DMS53 treated with DMSO at 0.1 percent for 48 hours (cell line): ENCODE measurements at regions not wholly inside any gene's neighbourhood (a gene's known extent, or its start where the extent isn't known, plus 50 kb on each side); places are given as distances from the start of the nearest gene placed in this dataset.
A peak's percentile ranks its signal among the peaks of the same experiment; 100 is the strongest.

Experiments
- DNase-seq: peaks from one replicate; lab custom pipeline; 2025; ENCODE audit not compliant: unreplicated experiment; lab: John Stamatoyannopoulos, UW

DNA sequence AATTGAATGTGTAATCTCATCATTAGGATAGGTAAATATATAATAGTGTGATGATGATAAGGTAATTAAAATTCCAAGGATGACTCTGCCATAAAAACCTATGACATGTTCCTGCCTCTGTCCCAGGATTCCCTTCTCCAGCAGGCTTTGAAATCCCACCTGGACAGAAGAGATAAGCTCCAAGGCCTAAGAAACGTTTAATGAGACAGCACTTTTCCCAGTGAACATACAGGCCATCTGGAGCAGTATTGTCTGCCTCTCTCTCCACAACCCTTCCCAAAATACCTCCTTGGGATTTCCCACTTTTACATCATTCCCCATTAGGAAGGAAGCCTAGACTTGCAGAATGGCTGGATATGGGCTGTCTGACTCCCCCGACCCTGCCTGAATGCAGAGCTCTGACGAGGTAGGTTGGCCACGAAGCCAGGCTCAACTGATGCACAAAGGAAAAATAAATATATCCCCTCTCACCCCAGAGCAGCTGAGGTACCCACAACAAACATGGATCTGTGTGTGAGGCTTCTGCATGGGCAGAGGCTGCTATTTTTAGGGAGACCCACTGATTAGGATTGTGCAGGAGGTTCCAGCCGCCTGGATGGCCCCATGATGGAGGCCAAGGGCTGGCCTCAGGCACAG is 71.0 kb downstream of the TMPRSS5 start:
- no peak for DNase-seq

DNA sequence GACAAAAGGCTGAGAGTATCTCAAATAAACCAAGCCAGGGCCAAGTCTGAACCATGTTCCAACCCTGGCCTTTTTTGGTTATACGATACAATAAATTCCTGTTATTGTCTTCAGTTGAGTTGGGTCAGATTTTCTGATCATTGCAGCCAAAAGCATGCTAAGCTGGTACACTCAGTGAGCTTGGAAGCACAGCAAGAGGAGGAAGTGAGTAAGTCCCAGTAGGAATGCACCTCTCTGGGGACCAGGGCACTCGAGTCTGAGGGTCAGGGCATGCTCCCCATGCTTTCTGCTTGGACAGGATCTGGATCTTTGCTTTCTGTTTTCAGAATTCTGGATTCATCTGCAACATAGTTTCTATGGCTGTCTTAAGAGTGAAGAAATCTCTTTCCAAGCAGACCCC is 73.1 kb downstream of the TMPRSS5 start:
- no peak for DNase-seq

DNA sequence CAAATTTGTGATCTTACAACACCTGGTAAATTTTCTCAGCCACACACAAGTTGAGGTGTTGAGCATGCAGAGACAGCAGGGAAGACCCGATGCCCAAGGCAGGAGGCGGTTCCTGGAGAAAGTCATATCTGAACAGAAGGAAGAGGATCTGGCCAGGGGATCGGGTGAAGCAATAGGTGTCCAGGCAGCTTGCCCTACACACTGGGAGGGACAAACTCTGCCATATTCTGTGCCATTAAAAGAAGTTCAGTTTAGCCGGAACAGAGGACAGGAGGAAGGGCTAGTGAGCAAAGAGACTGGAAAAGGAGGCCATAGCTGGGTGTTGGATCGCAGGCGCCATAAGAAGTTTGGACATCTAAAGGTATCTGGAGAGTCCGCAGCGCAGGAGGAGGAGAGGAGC is 76.5 kb downstream of the TMPRSS5 start:
- no peak for DNase-seq

DNA sequence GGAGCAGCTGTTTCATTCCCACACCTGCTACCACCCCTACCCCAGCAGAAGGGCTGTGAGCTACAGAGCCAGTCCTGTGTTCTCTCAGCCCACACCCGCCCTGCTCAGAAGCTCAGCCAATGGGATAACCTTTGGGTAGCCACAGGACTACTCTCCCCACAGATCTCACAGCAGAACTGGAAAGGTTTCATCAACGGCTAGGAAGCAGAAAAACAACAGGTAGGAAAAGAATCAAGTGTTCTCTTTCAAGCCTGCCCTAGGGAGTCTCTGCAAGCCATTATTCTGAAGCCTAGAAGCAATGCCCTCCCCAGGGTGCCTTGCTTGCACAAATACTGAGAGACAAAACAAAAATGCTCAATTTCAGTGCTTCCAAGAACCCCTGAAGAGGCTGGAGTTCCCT is 77.2 kb downstream of the TMPRSS5 start:
- DNase-seq: no peak

DNA sequence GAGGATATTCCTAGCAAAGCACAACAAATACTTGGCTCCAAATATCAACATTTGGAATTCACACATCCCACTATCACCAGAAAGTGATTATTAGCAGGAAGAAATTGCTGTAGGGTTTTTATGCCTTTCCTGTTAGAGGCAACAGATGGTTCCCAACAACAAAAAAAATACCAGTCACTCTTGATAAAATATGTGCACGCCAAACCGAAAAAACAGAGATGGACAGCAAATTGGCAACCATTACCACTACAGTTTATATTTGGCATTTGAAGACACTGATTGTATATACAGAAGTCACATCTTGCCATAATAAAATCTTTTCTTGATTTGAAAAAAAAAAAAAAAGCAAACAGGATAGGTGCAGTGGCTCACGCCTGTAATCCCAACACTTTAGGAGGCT is 78.2 kb downstream of the TMPRSS5 start:
- no peak for DNase-seq

DNA sequence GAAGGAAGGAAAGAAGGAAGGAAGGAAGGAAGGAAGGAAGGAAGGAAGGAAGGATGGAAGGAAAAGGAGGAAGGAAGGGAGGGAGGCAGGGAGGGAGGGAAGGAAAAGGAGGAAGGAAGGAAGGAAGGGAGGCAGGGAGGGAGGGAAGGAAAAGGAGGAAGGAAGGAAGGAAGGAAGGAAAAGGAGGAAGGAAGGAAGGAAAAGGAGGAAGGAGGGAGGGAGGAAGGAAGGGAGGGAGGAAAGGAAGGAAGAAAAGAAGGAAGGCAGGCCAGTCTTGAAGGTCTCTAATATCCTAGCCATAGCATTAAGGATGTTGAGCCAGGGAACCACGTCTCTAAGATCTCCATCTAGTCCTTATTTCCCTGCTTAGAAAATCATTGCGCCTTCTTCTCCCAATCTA is 78.8 kb downstream of the TMPRSS5 start:
- no peak for DNase-seq

DNA sequence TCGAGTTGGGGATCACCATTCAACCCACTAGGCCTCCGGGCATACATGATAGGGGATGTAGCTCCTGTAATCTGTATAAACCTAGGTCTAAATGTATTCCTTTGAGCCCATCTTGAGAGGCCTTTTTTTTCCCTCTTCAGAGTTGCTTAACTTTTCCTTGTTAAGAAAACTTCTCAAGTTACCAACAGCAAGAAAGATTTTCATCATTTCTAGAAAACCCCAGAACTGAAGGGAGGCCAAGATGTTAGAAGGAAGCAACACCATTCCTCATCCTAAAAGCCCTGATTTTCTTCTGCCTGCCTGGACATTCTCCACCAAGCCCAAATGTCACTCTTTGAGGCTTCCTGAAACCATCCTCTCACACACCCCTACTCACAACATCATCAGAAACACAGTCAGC is 79.4 kb downstream of the TMPRSS5 start:
- no peak for DNase-seq

DNA sequence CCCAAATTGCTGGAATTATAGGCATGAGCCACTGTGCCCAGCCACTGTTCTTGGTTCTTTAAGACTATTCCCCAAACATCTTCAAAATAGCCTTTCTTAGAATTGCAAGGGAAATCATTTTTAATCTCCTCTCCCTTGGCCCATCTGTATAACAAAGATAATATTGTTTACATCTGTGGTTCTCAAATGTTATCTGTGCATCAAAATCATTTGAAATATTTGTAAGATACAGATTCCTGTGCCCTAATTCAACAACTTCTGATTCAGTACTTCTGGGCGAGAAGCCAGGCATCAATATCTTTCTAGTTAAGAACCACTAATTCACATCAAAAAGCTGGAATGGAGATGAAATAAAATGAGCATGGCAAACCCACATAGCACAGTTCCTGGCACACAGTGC is 83.0 kb downstream of the TMPRSS5 start:
- no peak for DNase-seq

DNA sequence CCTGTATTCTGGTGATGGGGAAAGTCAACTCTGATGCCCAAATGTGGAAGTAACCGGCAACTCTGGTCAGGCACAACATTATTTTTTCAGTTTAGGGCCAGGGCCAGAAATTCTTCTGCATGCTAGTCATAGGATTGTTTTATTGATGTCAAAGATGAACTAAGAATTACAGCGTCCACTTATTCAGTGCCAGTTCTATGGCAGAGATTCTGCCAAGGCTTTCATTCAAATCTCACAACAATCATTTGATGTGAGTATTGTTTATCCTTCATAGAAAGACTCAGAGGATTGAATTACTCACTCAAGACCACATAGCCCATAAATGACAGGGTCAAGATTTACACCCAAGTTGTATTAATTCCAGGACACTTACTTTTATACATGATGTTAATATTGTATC is 87.7 kb downstream of the TMPRSS5 start:
- no peak for DNase-seq

DNA sequence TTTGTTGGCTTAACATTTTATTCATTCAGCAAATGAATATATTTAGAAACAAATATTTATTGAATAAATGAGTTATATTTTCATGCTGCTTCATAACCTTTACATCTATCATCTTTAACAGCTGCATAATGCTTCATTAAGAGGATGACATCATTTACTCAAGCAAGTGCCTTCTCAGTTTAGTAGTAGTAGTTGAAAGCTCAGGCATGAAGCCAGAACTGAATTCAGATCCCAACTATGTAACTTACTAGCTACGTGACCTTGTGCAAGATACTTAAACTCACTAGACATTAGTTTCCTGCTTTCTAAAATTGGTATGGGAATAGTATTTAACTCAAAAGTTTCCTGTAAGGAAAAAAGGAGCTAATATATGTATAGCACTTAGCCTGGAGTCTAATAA is 90.3 kb downstream of the TMPRSS5 start:
- DNase-seq: no peak

DNA sequence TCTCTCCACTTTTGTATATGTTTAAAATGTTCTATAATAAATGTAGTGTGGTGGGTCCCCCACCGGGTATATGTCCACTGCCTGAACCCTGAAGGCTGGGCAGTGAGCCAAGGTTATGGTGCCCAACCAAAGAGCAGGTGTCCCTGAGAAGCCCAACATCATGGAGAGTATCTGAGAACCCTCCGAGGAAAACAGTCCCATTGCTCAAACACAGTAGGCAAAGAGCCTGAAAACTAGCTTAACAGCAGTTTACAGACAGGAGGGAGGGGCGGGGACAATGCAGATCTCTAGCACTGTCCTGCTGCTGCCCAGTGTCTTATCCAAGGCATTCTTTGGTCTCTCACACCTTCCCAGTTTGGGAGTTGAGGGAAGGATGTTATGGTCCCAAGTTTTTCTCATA is 91.0 kb downstream of the TMPRSS5 start:
- DNase-seq: peak; percentile 19

DNA sequence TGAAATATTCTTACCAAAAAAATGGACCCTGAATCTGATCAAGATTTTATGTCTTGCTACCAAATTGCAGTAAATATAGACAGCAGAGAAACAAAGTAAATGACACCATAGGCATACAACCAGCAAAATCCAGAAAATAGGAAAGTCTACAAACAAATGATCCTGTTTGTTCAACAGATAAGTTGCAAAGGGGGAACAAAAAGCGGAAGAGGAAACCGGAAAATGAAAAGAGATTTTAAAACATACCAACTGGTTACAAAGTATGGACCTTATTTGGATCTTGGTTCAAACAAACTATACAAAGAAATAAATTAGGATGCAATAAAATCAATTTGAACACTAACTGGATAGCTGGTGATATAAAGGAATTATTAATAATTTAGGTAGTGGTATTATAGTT is 92.0 kb downstream of the TMPRSS5 start:
- DNase-seq: no peak

DNA sequence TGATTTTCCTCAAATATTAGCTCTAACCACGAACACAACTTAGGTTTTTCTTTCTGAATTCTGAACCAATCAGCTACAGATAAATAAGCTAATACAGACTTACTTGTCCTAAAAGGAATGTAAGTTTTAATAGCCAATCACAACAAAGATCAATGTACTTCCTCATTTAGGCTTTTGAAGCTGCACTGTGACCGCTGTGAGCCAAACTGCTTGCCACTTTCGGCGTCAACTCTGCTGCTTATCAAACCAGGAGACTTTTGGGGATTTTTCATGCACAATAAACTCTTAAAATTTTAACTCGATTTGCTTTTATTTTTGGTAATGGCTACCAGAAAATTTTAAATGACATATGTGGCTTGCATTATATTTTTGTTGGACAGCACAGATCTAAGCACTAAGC is 92.5 kb downstream of the TMPRSS5 start:
- DNase-seq: no peak

DNA sequence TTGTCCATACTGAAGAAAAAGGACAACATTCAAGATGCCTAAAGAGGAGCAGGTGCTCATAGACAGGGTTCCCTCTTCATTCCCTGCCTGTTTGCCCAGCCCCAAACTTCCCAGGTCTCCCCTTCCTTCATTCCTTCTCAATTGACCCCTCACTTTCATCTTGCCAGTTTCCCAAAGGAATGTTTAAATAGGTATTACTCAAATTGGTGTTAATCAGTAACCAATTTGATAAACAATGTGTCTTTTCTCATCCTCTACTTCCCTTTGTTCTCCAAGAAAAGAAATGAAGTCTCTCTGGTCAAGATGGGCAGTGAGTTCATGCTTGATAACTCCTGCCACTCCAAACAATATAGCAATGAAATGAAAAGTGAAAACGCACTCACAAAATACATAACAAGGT is 101.9 kb downstream of the TMPRSS5 start:
- no peak for DNase-seq

DNA sequence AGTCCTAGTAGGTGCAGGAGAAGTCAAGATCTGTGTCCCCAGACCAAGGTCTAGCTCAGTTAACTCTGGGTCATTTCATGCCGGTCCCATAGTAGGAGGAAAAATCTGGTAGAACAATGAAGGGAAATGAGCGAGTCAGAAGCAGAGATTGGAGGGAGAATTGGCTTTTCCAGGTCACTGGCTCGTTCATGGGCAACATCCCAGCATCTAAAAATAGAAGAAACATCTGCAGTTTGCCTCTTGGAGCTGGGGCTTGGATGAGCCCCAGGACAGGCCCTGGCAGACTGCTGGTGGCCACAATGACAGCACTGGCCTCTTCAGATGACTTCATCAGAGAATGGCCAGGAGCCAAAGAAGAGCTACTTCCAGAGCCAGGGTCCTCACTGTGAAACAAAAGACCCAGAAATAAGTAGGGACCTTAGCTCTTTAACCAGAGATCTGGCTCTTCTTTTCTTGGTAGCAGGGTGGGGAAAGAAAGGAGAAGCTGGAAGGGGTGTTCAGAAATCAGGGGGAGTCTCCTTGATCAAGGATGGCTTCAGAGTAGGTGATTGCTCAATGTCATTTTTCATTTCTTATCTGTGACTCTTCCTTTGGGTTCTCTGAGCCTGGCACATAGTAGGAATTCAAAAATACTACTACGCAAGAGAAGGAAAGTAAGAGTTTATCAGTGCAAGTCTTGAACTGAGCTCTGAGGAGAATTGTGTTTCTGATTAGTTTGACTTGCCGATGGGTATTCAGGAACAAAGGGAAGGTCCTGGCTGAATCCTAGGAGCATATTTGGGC is 102.6 kb downstream of the TMPRSS5 start:
- DNase-seq: no peak

DNA sequence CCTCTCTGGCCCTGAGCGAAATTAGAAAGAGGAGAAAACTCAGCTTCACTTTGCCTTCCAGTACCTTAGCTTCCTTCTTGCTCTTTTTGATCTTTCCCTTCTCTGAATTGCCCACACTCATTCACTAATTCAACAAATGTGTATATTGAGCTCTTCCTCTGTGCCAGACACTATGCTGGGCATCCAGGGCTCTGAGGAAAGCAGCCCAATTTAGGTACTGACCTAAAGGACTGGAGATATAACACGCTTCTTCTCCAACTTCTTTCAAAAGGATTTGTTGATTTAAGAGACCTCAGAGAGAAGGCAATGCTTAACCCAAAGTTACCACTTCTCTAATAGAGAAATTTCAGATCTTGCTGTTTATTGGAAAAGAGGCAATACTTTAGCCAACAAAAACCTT is 103.6 kb downstream of the TMPRSS5 start:
- no peak for DNase-seq

DNA sequence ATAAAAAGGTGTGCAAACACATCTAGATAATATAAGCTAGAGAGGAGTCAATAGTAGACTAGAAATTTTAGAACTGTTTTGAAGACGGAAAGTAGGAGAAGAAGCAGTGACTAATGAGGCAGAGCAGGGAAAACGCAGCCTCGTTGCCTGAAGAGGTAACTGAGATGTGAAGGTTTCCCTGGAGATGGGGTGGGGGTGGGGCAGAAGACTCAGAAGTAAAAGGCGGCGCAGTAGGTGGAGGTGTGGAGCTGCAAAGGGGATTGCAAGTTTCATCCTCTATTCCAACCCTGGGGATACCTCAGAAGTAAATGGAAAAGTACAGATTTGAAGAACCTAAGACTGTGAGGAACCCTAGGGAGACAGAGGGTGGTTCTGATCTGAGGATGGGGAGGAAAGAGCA is 109.5 kb downstream of the TMPRSS5 start:
- no peak for DNase-seq

DNA sequence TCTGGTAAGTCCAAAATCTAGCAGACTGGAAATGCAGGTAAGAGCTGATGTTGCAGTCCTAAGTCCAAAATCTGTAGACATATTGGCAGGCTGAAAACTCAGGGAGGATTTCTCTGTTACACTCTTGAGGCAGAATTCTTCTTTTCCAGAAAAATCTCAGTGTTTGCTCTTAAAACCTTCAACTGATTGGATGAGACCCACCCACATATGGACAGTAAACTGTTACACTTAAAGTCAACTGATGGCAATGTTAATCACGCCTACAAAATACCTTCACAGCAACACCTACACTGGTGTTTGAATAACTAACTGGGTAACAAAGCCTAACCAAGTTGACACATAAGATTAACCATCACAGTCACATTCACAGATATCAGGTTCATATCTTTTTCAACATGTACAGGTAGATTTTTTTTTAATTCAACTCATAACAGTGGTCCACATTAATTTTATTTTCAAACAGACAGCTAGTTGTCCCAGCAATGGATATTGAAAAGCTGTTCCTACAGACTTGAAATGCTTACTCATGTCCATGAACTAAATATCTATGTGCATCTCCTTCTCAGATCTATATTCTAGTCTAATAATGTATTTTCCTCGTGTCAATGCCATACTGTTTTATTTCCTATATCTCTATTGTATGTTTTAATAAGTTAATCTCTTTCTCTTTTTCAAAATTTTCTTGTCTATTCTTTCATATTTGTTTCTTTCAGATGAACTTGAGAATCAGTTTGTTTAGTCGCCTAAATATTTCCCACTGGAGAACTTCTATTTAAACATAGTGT is 110.1 kb downstream of the TMPRSS5 start:
- no peak for DNase-seq

DNA sequence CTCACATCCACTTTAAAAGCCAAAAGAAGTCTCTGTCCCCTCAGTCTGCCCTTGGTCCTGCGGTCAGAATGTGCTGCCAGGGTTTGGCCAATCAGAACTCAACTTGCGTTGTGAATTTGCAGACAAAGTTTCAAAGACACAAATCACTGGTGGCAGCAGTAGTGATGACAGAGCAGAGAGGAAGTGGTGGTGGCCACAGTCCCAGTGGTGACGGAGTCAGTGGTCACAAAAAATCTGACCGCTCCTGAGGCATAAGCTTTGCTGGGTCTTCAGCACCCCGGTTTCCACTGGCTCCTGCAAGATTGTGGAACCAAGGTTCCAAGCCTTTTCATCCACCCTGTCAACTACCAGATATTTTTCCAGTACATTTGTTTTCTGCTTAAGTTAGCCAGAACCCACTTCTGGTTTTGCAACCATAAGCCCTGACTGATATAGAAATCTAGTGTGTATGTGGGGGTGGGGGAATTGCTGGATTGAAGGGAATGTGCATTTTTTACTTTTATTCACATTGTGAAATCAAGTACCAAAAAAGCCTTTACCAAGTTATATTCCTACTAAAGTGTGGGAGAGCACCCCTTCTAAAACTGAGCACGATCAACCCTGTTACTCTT is 112.3 kb downstream of the TMPRSS5 start:
- no peak for DNase-seq

DNA sequence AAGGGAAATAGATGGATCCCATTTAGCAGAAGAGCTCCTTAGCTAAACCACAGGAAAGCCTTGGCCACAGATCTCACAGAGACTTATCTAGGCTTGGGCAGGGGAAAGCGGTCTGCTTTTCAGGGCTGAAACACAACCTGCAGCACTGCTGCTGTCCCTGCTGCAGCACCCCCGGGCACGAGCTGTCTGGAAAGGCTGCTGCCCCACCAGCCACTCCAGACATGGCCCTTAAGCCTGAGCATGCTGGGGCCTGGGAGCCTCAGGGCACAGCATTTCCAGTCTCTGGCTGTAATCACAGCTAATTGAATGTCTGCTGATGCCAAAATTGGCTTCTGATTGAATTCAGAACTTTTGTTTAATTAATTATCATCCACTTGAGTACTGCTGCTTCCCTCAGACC is 115.0 kb downstream of the TMPRSS5 start:
- no peak for DNase-seq

DNA sequence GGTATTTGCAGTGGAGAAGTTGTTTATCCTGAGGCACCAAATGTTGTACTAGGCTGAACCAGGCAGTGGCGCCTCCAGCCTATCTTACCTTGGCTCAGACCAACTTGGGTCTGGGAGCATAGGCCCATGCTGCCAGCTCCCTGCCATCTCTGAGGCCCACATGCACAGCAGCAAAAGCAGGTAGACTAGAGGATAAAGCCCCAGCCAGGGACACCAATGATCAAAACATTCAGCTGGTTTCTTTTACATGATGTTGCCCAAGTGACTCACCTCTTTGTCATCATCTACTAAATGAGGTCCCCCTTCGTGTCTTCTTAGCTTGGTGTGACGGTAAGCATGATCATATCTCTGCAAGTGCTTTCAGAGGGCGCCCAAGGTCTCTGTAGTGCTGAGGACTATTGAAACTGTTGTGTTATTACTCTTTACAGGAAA is 112.1 kb upstream of the DRD2 start:
- no peak for DNase-seq

DNA sequence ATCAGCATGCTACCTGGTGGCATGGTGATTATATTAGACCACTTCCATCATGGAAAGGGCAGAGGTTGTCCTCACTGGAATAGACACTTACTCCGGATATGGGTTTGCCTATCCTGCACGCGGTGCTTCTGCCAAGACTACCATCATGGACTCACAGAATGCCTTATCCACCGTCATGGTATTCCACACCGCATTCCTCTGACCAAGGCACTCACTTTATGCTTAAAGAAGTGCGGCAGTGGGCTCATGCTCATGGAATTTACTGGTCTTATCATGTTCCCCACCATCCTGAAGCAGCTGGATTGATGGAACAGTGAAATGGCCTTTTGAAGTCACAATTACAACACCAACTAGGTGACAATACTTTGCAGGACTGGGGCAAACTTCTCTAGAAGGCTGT is 109.2 kb upstream of the DRD2 start:
- no peak for DNase-seq
